Adrenal gland (tissue), 5 donors: ENCODE measurements at regions not wholly inside any gene's neighbourhood (a gene's known extent, or its start where the extent isn't known, plus 50 kb on each side); places are given as distances from the start of the nearest gene placed in this dataset.

Source experiments
- CTCF ChIP-seq, 6 experiments: fragments of 450-650 bp in 4 of 6; fragments of 200-600 bp in 2 of 6; sonication (generic) in 1 of 6; IDR thresholded peaks; 1 replicate in 5 of 6; 2 replicates in 1 of 6; pipeline versions ENCODE4 v1.5.1 to v1.8.0; 2016 to 2021; ENCODE audit warnings: antibody characterized with exemption in 6 of 6, mild to moderate bottlenecking in 2 of 6, moderate library complexity in 1 of 6
- POLR2A ChIP-seq, 2 donors: fragments of 450-650 bp; IDR thresholded peaks; one replicate each; pipeline ENCODE4 v1.6.1; 2017; ENCODE audit warnings: antibody characterized with exemption in 2 of 2, mild to moderate bottlenecking in 2 of 2, moderate library complexity in 1 of 2
- donor health status: DM: no; HTN: no; CAD: no.

GRCh38 chrX:74248889-74249288 is 55.1 kb upstream of the ZCCHC13 start:
- TF ChIP-seq CTCF (IDR thresholded peaks at IDR 0.05) (no peak), POLR2A (IDR thresholded peaks at IDR 0.05) (no peak)
